ENCODE measurements at regions not wholly inside any gene's neighbourhood (a gene's known extent, or its start where the extent isn't known, plus 50 kb on each side); places are given as distances from the start of the nearest gene placed in this dataset.
A peak's percentile ranks its signal among the peaks of the same experiment; 100 is the strongest.

GRCh38 chr19:5392486-5392885 lies 51.9 kb upstream of the PTPRS start:
- no peak for DNase-seq (ENCODE audit: low read depth)

GRCh38 chr19:5393088-5393487 lies 52.5 kb upstream of the PTPRS start:
- no peak for DNase-seq (ENCODE audit: low read depth)

GRCh38 chr19:5394551-5395505 lies 54.2 kb upstream of the PTPRS start:
- DNase-seq (ENCODE audit: low read depth) = no peak

- no peak for DNase-seq (ENCODE audit: low read depth)
Measured at GRCh38 chr19:5395556-5395955, 54.9 kb upstream of the PTPRS start.

- DNase-seq (ENCODE audit: low read depth) = no peak
Measured at GRCh38 chr19:5396096-5396939, 55.7 kb upstream of the PTPRS start.

- DNase-seq (ENCODE audit: low read depth) = no peak
Measured at GRCh38 chr19:5396963-5397362, 56.4 kb upstream of the PTPRS start.

- no peak for DNase-seq (ENCODE audit: low read depth)
Measured at GRCh38 chr19:5397804-5398692, 57.2 kb upstream of the ZNRF4 start.

GRCh38 chr19:5398693-5399057 lies 56.5 kb upstream of the ZNRF4 start:
- DNase-seq (ENCODE audit: low read depth) = no peak

- peak; percentile 79 for DNase-seq (ENCODE audit: low read depth)
Measured at GRCh38 chr19:5403968-5404640, 51.1 kb upstream of the ZNRF4 start.
